Transverse colon (tissue), 4 donors: ENCODE measurements at regions not wholly inside any gene's neighbourhood (a gene's known extent, or its start where the extent isn't known, plus 50 kb on each side); places are given as distances from the start of the nearest gene placed in this dataset.

ENCODE experiments used
- DNase-seq: peaks from one replicate; pipeline ENCODE4 v3.0.0-alpha.2; 2019
- H3K27ac ChIP-seq, 4 donors: fragments of 200-600 bp; sonication (generic); 2 replicates each; pipeline ENCODE4 v1.5.1; 2016 to 2018; ENCODE audit warnings: inconsistent platforms in 4 of 4
- H3K27me3 ChIP-seq: fragments of 200-600 bp; sonication (generic); 2 replicates; pipeline ENCODE4 v1.5.1; 2017; ENCODE audit warnings: inconsistent platforms
- H3K36me3 ChIP-seq, 4 donors: fragments of 200-600 bp; sonication (generic); 2 replicates each; pipeline ENCODE4 v1.5.1; 2017 to 2019; ENCODE audit warnings: inconsistent platforms in 4 of 4
- H3K4me1 ChIP-seq, 4 donors: fragments of 200-600 bp; sonication (generic); 2 replicates each; pipeline ENCODE4 v1.5.1; 2017 to 2020; ENCODE audit warnings: inconsistent platforms in 4 of 4
- H3K4me3 ChIP-seq, 4 donors: fragments of 200-600 bp; sonication (generic); 1 replicate in 1 of 4; 2 replicates in 3 of 4; pipeline versions ENCODE4 v1.5.1 to v1.6.1; 2017 to 2019; ENCODE audit warnings: inconsistent platforms in 4 of 4
- H3K9me3 ChIP-seq, 2 donors: fragments of 200-600 bp; sonication (generic); 2 replicates each; pipeline ENCODE4 v1.5.1; 2017 to 2019; ENCODE audit warnings: inconsistent platforms in 2 of 2
- CTCF ChIP-seq, 5 experiments: fragments of 200-600 bp in 3 of 5; fragments of 450-650 bp in 2 of 5; sonication (generic) in 3 of 5; IDR thresholded peaks; 1 replicate in 2 of 5; 2 replicates in 3 of 5; pipeline ENCODE4 v1.5.1; 2016 to 2017; ENCODE audit warnings: antibody characterized with exemption in 5 of 5, inconsistent platforms in 3 of 5, mild to moderate bottlenecking in 2 of 5, moderate library complexity in 1 of 5
- EP300 ChIP-seq: sonication (generic); formaldehyde crosslinking; IDR thresholded peaks from one replicate; pipeline ENCODE4 v1.6.1; 2017; ENCODE audit warnings: antibody characterized with exemption, low read depth
- POLR2A ChIP-seq: fragments of 450-650 bp; IDR thresholded peaks from one replicate; pipeline ENCODE4 v1.6.1; 2016; ENCODE audit warnings: antibody characterized with exemption, mild to moderate bottlenecking, moderate library complexity
- POLR2AphosphoS5 ChIP-seq, 3 donors: sonication (generic); formaldehyde crosslinking; IDR thresholded peaks; one replicate each; pipeline ENCODE4 v1.6.1; 2016; ENCODE audit warnings: antibody characterized with exemption in 3 of 3
- WGBS, 2 donors: methylation state at CpG; one replicate each; pipeline ENCODE4 v1.1.5; 2018; ENCODE audit warnings: low coverage in 1 of 2; 5-methylcytosine and 5-hydroxymethylcytosine counted together
- in situ Hi-C, 4 donors: fragments of 200-750 bp; cut with MboI; loops; one replicate each; pipeline versions ENCODE4 v1.15.0 to v1.15.1; 2017; ENCODE audit warnings: low sequenced_read_pairs in 3 of 4, low pct_ligation_motif_present in 1 of 4, low pct_unique_long_range_greater_than_20kb in 1 of 4
- intact Hi-C: fragments of 100-400 bp; cut with DNase I; formaldehyde crosslinking; loops from one replicate; pipeline ENCODE4 v1.15.1; 2023; ENCODE audit warnings: low total_unique reads

- Histone ChIP-seq H3K27me3 (no peaks in the 10 kb centered on the region), H3K36me3 (no peaks in the 10 kb centered on the region), H3K4me3 (no peak overlapping the region), H3K27ac (no peak overlapping the region), H3K9me3 (no peaks in the 10 kb centered on the region), H3K4me1 (no peaks in the 10 kb centered on the region)
- in situ Hi-C loops, result no loop called here
- WGBS, 2 donors, result 54 to 74% methylated on average over 3 of the region's 3 CpGs
- TF ChIP-seq EP300, result no peak
- TF ChIP-seq CTCF (IDR thresholded peaks at IDR 0.05), result no peak
- no peak for TF ChIP-seq POLR2A
- no peak for TF ChIP-seq POLR2AphosphoS5 (IDR thresholded peaks at IDR 0.05)
- DNase-seq, result no peak
- intact Hi-C loops, result no loop called here
These were observed 1190.3 kb downstream of the EFNB2 start for GRCh38 chr13:105345131-105345530.

DNA sequence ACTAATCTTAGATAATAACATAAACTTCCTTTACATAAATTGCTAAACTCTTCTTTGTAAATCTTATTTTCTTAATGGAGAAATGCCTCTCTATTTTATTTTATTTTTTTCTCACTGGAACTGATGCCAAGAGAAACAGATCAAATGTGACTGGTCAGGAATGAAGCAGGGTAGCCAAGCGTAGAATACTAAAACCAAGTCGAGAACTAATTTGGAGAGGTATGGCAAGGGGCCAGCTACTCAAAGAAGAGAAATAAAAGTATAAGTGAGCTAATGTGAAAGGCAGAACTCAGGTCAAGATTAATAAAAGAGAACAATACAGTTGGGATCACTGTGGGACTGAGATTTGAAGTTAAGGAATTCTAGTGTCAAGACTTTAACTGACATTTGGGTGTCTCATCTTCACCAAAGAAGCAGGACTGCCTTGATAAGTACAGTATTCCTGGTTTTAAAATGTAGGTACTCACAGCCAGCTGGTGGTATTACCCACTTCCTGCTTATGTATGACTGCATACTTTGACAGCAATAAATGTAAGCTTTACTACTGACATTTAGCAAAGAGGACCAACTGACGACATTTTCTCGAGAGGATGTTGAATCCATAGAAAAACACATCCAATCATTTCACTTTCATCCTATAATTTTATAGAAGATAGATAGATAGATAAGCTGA lies 1192.2 kb downstream of the EFNB2 start:
- Histone ChIP-seq H3K27ac (no peak overlapping the region), H3K4me3 (no peak overlapping the region), H3K9me3 (no peaks in the 10 kb centered on the region), H3K4me1 (no peaks in the 10 kb centered on the region), H3K27me3 (no peaks in the 10 kb centered on the region), H3K36me3 (no peaks in the 10 kb centered on the region)
- DNase-seq, result no peak
- intact Hi-C loops, result no loop called here
- no peak for TF ChIP-seq POLR2A
- no peak for TF ChIP-seq POLR2AphosphoS5 (IDR thresholded peaks at IDR 0.05)
- TF ChIP-seq EP300, result no peak
- TF ChIP-seq CTCF (IDR thresholded peaks at IDR 0.05), result no peak
- 64 to 65% methylated on average over 2 to 4 of the region's 4 CpGs for WGBS, 2 donors
- in situ Hi-C loops, result no loop called here

DNA sequence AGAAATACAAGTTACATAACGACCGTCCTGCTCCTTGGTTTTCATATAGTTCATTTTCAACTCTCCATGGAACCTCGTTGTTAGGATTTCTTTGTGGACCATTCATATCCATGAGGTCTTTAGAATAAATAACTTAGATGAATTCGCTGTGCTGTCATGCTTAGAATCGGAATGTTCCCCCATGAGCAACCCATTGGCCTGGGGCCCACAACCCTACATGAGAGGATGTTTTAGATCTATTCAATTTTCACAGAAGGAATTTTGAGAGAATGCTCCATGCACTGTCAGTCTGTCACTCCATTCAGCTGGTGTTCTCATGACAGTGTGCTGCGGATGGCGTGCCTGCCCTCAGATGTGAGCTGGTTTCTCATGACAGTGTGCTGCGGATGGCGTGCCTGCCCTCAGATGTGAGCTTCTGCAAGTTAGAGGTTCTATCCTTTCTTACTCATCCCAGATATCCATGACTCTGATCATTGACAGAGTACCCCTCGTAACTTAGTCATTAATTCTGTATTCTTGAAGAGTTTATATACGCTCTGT lies 1193.1 kb downstream of the EFNB2 start:
- no peaks in the 10 kb centered on the region for H3K36me3 ChIP-seq
- in situ Hi-C loops, result no loop called here
- TF ChIP-seq POLR2A (no peak), POLR2AphosphoS5 (IDR thresholded peaks at IDR 0.05) (no peak), CTCF (IDR thresholded peaks at IDR 0.05) (no peak), EP300 (no peak)
- no peaks in the 10 kb centered on the region for H3K27me3 ChIP-seq
- no peak overlapping the region for H3K4me3 ChIP-seq
- H3K4me1 ChIP-seq, result no peaks in the 10 kb centered on the region
- no peak for DNase-seq
- no peaks in the 10 kb centered on the region for H3K9me3 ChIP-seq
- intact Hi-C loops, result no loop called here
- WGBS, 2 donors, result 87 to 93% methylated on average over 9 to 11 of the region's 11 CpGs
- no peak overlapping the region for H3K27ac ChIP-seq

DNA sequence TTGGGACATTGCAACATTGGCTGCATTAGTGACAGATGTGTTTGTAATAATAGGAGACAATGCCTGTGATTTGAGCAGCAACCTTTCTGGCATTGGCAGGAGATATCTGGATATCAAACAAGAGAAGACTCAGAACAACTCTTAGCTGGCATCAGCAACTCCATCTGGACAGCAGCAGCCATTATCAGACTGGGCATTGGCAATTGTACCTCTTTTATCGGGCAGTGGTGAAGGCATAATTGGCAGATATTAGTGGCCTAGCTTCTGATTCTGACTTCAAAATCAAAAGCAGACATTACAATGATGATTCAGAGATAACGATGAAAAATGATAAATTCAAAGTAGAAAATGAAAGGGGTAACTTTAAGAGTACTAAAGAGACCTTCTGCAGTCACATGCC lies 1193.7 kb downstream of the EFNB2 start:
- no peaks in the 10 kb centered on the region for H3K4me1 ChIP-seq
- H3K4me3 ChIP-seq, result no peak overlapping the region
- intact Hi-C loops (no loop called here), in situ Hi-C loops (no loop called here)
- DNase-seq, result no peak
- no peak overlapping the region for H3K27ac ChIP-seq
- 83 to 86% methylated on average over 2 of the region's 2 CpGs for WGBS, 2 donors
- H3K36me3 ChIP-seq, result no peaks in the 10 kb centered on the region
- no peaks in the 10 kb centered on the region for H3K27me3 ChIP-seq
- H3K9me3 ChIP-seq, result no peaks in the 10 kb centered on the region
- TF ChIP-seq CTCF (IDR thresholded peaks at IDR 0.05), result no peak
- TF ChIP-seq POLR2A, result no peak
- TF ChIP-seq POLR2AphosphoS5 (IDR thresholded peaks at IDR 0.05), result no peak
- TF ChIP-seq EP300, result no peak
